ENCODE measurements at regions not wholly inside any gene's neighbourhood (a gene's known extent, or its start where the extent isn't known, plus 50 kb on each side); places are given as distances from the start of the nearest gene placed in this dataset.
A peak's percentile ranks its signal among the peaks of the same experiment; 100 is the strongest.

DNA sequence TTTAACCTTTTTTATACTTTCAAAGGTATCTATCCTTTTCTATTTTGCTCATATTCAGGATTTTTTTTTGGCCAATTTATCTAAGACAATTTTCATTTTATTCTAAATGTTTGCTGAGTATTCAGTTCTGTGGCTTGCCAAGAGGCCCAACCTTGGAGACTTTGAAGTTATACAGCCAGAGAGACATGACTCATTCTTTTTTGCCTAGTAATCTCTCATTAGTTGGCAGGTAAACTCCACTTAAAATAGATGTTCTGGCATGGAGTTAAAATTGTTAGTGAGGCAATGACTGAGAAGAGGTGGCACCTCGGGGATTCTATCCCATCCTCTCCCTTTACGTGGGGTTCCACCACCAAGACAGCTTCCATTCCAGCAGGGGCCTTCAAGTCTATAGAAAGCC lies 213.8 kb downstream of the KCTD12 start:
- no peaks in the 10 kb centered on the region for H3K9me3 ChIP-seq (ENCODE audit: insufficient read depth, low read depth, low read length)
- H3K36me3 ChIP-seq (ENCODE audit: control insufficient read depth in 1 of 2, insufficient read depth in 2 of 2, low read length in 2 of 2) = no peaks in the 10 kb centered on the region
- no peaks in the 10 kb centered on the region for H3K27me3 ChIP-seq (ENCODE audit: insufficient read depth, low read length)
- no peak overlapping the region for H3K4me3 ChIP-seq (ENCODE audit: low read depth, low read length)
- no peak overlapping the region for H3K14ac ChIP-seq (ENCODE audit: low read length)
- H3K4me2 ChIP-seq (ENCODE audit: low read length) = no peak overlapping the region
- peaks cover 0 to 2% of the 10 kb centered on the region in 2 experiments for H3K4me1 ChIP-seq (ENCODE audit: control insufficient read depth in 1 of 2, insufficient read depth in 2 of 2, low read length in 2 of 2)
- no peak overlapping the region for H3K23ac ChIP-seq (ENCODE audit: low read length)
- H3K4ac ChIP-seq (ENCODE audit: low read depth, low read length) = no peak overlapping the region
- no peak overlapping the region for H3K18ac ChIP-seq (ENCODE audit: low read length)
- H3K79me2 ChIP-seq (ENCODE audit: control insufficient read depth, insufficient read depth, low read length, poor library complexity) = no peaks in the 10 kb centered on the region
- no peak for DNase-seq
- H2BK12ac ChIP-seq (ENCODE audit: low read length) = no peak overlapping the region
- H2BK5ac ChIP-seq (ENCODE audit: low read depth, low read length, poor library complexity) = no peak overlapping the region
- H4K8ac ChIP-seq (ENCODE audit: low read depth, low read length) = no peak overlapping the region
- H2AK5ac ChIP-seq (ENCODE audit: low read length) = no peak overlapping the region
- no peak overlapping the region for H2AFZ ChIP-seq (ENCODE audit: insufficient read depth, low read length, poor library complexity)
- H3K27ac ChIP-seq (ENCODE audit: low read depth, low read length) = no peak overlapping the region
- H4K12ac ChIP-seq (ENCODE audit: low read depth, low read length) = no peak overlapping the region
- WGBS (ENCODE audit: extremely low coverage, insufficient coverage, insufficient read length) = no CpG with 5 or more reads among the region's 2 CpGs
- no peak overlapping the region for H3K9ac ChIP-seq (ENCODE audit: low read length)
- H2BK120ac ChIP-seq (ENCODE audit: insufficient read depth, low read length, poor library complexity) = no peak overlapping the region
- no peak overlapping the region for H4K91ac ChIP-seq (ENCODE audit: low read depth, low read length)
- no peaks in the 10 kb centered on the region for H3K79me1 ChIP-seq (ENCODE audit: low read length)

DNA sequence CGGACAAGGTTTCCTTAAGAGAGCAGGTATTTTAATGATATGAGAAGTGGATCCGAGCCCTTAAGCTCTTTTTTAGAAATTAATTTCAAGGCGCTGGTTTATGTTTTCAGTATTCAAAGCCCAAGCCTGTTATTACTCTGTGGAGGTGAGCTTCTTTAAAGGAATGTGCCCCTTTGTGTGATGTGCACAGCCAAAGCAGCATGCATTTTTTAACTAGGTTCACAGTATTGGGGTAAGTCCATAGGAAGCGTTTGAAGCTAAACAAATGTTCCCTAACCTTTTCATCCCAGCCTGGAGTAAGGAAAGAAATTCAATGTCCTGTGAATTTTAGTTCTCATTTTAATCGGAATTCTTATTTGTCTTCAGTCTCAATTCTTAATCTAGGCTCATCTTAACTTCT lies 217.5 kb downstream of the KCTD12 start:
- H2BK120ac ChIP-seq (ENCODE audit: insufficient read depth, low read length, poor library complexity) = no peak overlapping the region
- no peak overlapping the region for H3K4ac ChIP-seq (ENCODE audit: low read depth, low read length)
- no peak overlapping the region for H3K18ac ChIP-seq (ENCODE audit: low read length)
- H3K23ac ChIP-seq (ENCODE audit: low read length) = no peak overlapping the region
- H2BK12ac ChIP-seq (ENCODE audit: low read length) = no peak overlapping the region
- no peak overlapping the region for H3K27ac ChIP-seq (ENCODE audit: low read depth, low read length)
- no peak overlapping the region for H3K4me2 ChIP-seq (ENCODE audit: low read length)
- H2BK5ac ChIP-seq (ENCODE audit: low read depth, low read length, poor library complexity) = no peak overlapping the region
- H3K9me3 ChIP-seq (ENCODE audit: insufficient read depth, low read depth, low read length) = no peaks in the 10 kb centered on the region
- H3K9ac ChIP-seq (ENCODE audit: low read length) = no peak overlapping the region
- no peak overlapping the region for H2AK5ac ChIP-seq (ENCODE audit: low read length)
- H3K36me3 ChIP-seq (ENCODE audit: control insufficient read depth in 1 of 2, insufficient read depth in 2 of 2, low read length in 2 of 2) = no peaks in the 10 kb centered on the region
- H3K79me2 ChIP-seq (ENCODE audit: control insufficient read depth, insufficient read depth, low read length, poor library complexity) = no peaks in the 10 kb centered on the region
- no peak overlapping the region for H4K8ac ChIP-seq (ENCODE audit: low read depth, low read length)
- H3K79me1 ChIP-seq (ENCODE audit: low read length) = no peaks in the 10 kb centered on the region
- no peak overlapping the region for H4K91ac ChIP-seq (ENCODE audit: low read depth, low read length)
- no peak overlapping the region for H3K14ac ChIP-seq (ENCODE audit: low read length)
- H3K27me3 ChIP-seq (ENCODE audit: insufficient read depth, low read length) = no peaks in the 10 kb centered on the region
- peaks cover 0 to 2% of the 10 kb centered on the region in 2 experiments for H3K4me1 ChIP-seq (ENCODE audit: control insufficient read depth in 1 of 2, insufficient read depth in 2 of 2, low read length in 2 of 2)
- no peak overlapping the region for H4K12ac ChIP-seq (ENCODE audit: low read depth, low read length)
- no peak overlapping the region for H3K4me3 ChIP-seq (ENCODE audit: low read depth, low read length)
- WGBS (ENCODE audit: extremely low coverage, insufficient coverage, insufficient read length) = no CpG with 5 or more reads among the region's 5 CpGs
- H2AFZ ChIP-seq (ENCODE audit: insufficient read depth, low read length, poor library complexity) = no peak overlapping the region
- DNase-seq = no peak

DNA sequence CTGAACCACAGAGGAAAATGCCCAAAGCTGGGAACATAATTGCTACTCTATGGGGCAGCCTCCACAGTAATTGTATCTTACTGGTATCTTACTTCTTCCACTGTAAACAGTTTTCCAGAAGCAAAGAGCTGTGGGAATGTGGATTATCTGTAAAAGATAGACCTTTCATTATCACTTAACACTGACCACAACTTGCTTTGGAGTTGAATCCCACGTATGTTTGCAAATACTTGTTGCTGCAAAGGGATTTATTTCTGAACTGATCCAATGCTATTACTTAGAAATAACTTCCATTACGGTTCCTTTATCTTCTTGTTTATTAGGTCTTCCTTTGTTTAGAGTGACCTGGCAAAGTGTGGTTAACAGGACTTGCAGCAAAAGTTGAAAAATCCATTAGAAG lies 218.1 kb downstream of the KCTD12 start:
- Histone ChIP-seq H3K79me1 (ENCODE audit: low read length) (no peaks in the 10 kb centered on the region), H4K8ac (ENCODE audit: low read depth, low read length) (no peak overlapping the region), H3K18ac (ENCODE audit: low read length) (no peak overlapping the region), H3K4me1 (ENCODE audit: control insufficient read depth in 1 of 2, insufficient read depth in 2 of 2, low read length in 2 of 2) (peaks cover 0 to 2% of the 10 kb centered on the region in 2 experiments), H4K91ac (ENCODE audit: low read depth, low read length) (no peak overlapping the region), H2AFZ (ENCODE audit: insufficient read depth, low read length, poor library complexity) (no peak overlapping the region), H3K23ac (ENCODE audit: low read length) (no peak overlapping the region), H2BK120ac (ENCODE audit: insufficient read depth, low read length, poor library complexity) (no peak overlapping the region), H2BK5ac (ENCODE audit: low read depth, low read length, poor library complexity) (no peak overlapping the region), H3K27ac (ENCODE audit: low read depth, low read length) (no peak overlapping the region), H3K4ac (ENCODE audit: low read depth, low read length) (no peak overlapping the region), H3K4me3 (ENCODE audit: low read depth, low read length) (no peak overlapping the region), H4K12ac (ENCODE audit: low read depth, low read length) (no peak overlapping the region), H3K9me3 (ENCODE audit: insufficient read depth, low read depth, low read length) (no peaks in the 10 kb centered on the region), H3K4me2 (ENCODE audit: low read length) (no peak overlapping the region), H3K79me2 (ENCODE audit: control insufficient read depth, insufficient read depth, low read length, poor library complexity) (no peaks in the 10 kb centered on the region), H3K9ac (ENCODE audit: low read length) (no peak overlapping the region), H2BK12ac (ENCODE audit: low read length) (no peak overlapping the region), H3K14ac (ENCODE audit: low read length) (no peak overlapping the region), H2AK5ac (ENCODE audit: low read length) (no peak overlapping the region), H3K36me3 (ENCODE audit: control insufficient read depth in 1 of 2, insufficient read depth in 2 of 2, low read length in 2 of 2) (no peaks in the 10 kb centered on the region), H3K27me3 (ENCODE audit: insufficient read depth, low read length) (no peaks in the 10 kb centered on the region)
- DNase-seq = no peak
- WGBS (ENCODE audit: extremely low coverage, insufficient coverage, insufficient read length) = no CpG with 5 or more reads among the region's 2 CpGs

DNA sequence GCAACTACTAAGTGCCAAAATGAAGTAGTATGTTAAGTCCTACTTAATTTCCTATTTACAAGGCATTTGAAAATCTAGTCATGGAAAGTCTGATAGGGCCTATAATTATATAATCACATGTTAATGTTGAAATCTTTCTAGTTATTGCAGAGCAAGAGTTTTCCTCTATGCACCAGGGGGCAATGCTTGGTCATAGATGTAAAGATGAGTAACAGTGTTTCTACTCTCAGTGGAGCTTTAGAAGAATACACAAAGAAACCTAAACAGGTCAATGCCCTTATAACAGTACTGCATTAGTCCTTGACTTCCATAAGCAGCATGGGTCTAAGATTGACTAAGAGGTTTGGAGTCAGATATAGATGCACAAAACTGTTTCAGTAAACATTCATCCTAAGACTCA lies 218.7 kb downstream of the KCTD12 start:
- Histone ChIP-seq H3K18ac (ENCODE audit: low read length) (no peak overlapping the region), H2BK12ac (ENCODE audit: low read length) (no peak overlapping the region), H3K4me3 (ENCODE audit: low read depth, low read length) (no peak overlapping the region), H3K23ac (ENCODE audit: low read length) (no peak overlapping the region), H3K9ac (ENCODE audit: low read length) (no peak overlapping the region), H3K36me3 (ENCODE audit: control insufficient read depth in 1 of 2, insufficient read depth in 2 of 2, low read length in 2 of 2) (no peaks in the 10 kb centered on the region), H2AK5ac (ENCODE audit: low read length) (no peak overlapping the region), H4K12ac (ENCODE audit: low read depth, low read length) (no peak overlapping the region), H3K79me2 (ENCODE audit: control insufficient read depth, insufficient read depth, low read length, poor library complexity) (no peaks in the 10 kb centered on the region), H2AFZ (ENCODE audit: insufficient read depth, low read length, poor library complexity) (no peak overlapping the region), H2BK5ac (ENCODE audit: low read depth, low read length, poor library complexity) (no peak overlapping the region), H3K14ac (ENCODE audit: low read length) (no peak overlapping the region), H3K9me3 (ENCODE audit: insufficient read depth, low read depth, low read length) (no peaks in the 10 kb centered on the region), H4K8ac (ENCODE audit: low read depth, low read length) (no peak overlapping the region), H3K4me2 (ENCODE audit: low read length) (no peak overlapping the region), H3K4me1 (ENCODE audit: control insufficient read depth in 1 of 2, insufficient read depth in 2 of 2, low read length in 2 of 2) (peaks cover 0 to under 1% of the 10 kb centered on the region in 2 experiments), H3K79me1 (ENCODE audit: low read length) (no peaks in the 10 kb centered on the region), H3K27ac (ENCODE audit: low read depth, low read length) (no peak overlapping the region), H3K27me3 (ENCODE audit: insufficient read depth, low read length) (no peaks in the 10 kb centered on the region), H4K91ac (ENCODE audit: low read depth, low read length) (no peak overlapping the region), H3K4ac (ENCODE audit: low read depth, low read length) (no peak overlapping the region), H2BK120ac (ENCODE audit: insufficient read depth, low read length, poor library complexity) (no peak overlapping the region)
- DNase-seq = peak in 1 of 2 donors; percentile 10

Measured in trophoblast cell (in vitro differentiated cells and primary cell).